Parathyroid adenoma (tissue), 2 donors: ENCODE measurements at regions not wholly inside any gene's neighbourhood (a gene's known extent, or its start where the extent isn't known, plus 50 kb on each side); places are given as distances from the start of the nearest gene placed in this dataset.
A peak's percentile ranks its signal among the peaks of the same experiment; 100 is the strongest.
"Not testable (repeated sequence)": the region's sequence is repeated elsewhere in the genome, so short reads cannot be mapped to it uniquely, and the experiment has no call there.

Source experiments
- H2AFZ ChIP-seq: fragments of 300-600 bp; sonication (generic); one replicate; pipeline ENCODE4 v1.7.0; 2017; ENCODE audit warnings: antibody characterized with exemption, mild to moderate bottlenecking
- H3K27ac ChIP-seq: fragments of 300-600 bp; sonication (generic); one replicate; pipeline ENCODE4 v1.7.0; 2017
- H3K27me3 ChIP-seq: fragments of 300-600 bp; sonication (generic); one replicate; pipeline ENCODE4 v1.7.0; 2017; ENCODE audit warnings: low read length; ENCODE audit not compliant: control insufficient read depth, insufficient read depth
- H3K36me3 ChIP-seq: fragments of 300-600 bp; sonication (generic); one replicate; pipeline ENCODE4 v1.7.0; 2017; ENCODE audit warnings: low read length; ENCODE audit not compliant: control insufficient read depth, insufficient read depth
- H3K4me1 ChIP-seq: fragments of 300-600 bp; sonication (generic); one replicate; pipeline ENCODE4 v1.7.0; 2017; ENCODE audit warnings: control low read depth
- H3K4me2 ChIP-seq: fragments of 300-600 bp; sonication (generic); one replicate; pipeline ENCODE4 v1.7.0; 2017; ENCODE audit warnings: low read length
- H3K4me3 ChIP-seq: fragments of 300-600 bp; sonication (generic); one replicate; pipeline ENCODE4 v1.7.0; 2017; ENCODE audit warnings: low read depth, low read length
- H3K79me2 ChIP-seq: fragments of 300-600 bp; sonication (generic); one replicate; pipeline ENCODE4 v1.7.0; 2017; ENCODE audit warnings: control low read depth
- H3K9ac ChIP-seq: fragments of 300-600 bp; sonication (generic); one replicate; pipeline ENCODE4 v1.7.0; 2017; ENCODE audit warnings: mild to moderate bottlenecking
- H3K9me3 ChIP-seq: fragments of 300-600 bp; sonication (generic); one replicate; pipeline ENCODE4 v1.7.0; 2017; ENCODE audit warnings: low read length; ENCODE audit not compliant: control insufficient read depth
- TF ChIP-seq, protein P1 (sequence below): fragments of 300-600 bp; sonication (generic); IDR thresholded peaks from one replicate; pipeline ENCODE4 v1.7.0; 2017; ENCODE audit warnings: antibody characterized with exemption, mild to moderate bottlenecking
- donor health status: primary hyperparathyroidism.

DNA sequence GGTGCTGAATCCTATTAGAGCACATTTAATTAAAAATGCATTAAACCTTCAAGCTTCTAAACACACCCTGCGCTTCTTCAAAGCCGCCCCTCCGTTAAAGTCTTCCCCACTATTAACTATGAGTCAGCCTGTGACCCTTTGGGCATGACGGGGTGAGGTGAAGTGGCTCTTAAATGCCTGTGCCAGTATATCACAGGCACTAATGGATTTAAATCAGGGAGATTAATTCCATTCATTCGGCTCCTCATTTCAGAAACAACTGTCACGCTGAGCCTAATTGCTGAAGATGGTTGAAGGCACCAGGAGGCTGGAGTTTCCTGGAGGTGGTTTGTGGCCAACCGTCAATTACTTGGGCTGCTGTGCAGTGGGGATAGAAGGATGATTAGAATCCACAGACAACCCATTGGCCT is 192.6 kb upstream of the MSX2 start:
- Histone ChIP-seq H3K4me2 (no peak overlapping the region), H2AFZ (peak overlapping the region; percentile 6), H3K27ac (peak overlapping the region; percentile 85), H3K4me3 (no peak overlapping the region), H3K36me3 (no peaks in the 10 kb centered on the region), H3K4me1 (peaks cover 22% of the 10 kb centered on the region), H3K9ac (no peak overlapping the region), H3K27me3 (no peaks in the 10 kb centered on the region), H3K79me2 (no peaks in the 10 kb centered on the region), H3K9me3 (no peaks in the 10 kb centered on the region)
- TF ChIP-seq, protein P1, sequence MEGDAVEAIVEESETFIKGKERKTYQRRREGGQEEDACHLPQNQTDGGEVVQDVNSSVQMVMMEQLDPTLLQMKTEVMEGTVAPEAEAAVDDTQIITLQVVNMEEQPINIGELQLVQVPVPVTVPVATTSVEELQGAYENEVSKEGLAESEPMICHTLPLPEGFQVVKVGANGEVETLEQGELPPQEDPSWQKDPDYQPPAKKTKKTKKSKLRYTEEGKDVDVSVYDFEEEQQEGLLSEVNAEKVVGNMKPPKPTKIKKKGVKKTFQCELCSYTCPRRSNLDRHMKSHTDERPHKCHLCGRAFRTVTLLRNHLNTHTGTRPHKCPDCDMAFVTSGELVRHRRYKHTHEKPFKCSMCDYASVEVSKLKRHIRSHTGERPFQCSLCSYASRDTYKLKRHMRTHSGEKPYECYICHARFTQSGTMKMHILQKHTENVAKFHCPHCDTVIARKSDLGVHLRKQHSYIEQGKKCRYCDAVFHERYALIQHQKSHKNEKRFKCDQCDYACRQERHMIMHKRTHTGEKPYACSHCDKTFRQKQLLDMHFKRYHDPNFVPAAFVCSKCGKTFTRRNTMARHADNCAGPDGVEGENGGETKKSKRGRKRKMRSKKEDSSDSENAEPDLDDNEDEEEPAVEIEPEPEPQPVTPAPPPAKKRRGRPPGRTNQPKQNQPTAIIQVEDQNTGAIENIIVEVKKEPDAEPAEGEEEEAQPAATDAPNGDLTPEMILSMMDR: no peak

DNA sequence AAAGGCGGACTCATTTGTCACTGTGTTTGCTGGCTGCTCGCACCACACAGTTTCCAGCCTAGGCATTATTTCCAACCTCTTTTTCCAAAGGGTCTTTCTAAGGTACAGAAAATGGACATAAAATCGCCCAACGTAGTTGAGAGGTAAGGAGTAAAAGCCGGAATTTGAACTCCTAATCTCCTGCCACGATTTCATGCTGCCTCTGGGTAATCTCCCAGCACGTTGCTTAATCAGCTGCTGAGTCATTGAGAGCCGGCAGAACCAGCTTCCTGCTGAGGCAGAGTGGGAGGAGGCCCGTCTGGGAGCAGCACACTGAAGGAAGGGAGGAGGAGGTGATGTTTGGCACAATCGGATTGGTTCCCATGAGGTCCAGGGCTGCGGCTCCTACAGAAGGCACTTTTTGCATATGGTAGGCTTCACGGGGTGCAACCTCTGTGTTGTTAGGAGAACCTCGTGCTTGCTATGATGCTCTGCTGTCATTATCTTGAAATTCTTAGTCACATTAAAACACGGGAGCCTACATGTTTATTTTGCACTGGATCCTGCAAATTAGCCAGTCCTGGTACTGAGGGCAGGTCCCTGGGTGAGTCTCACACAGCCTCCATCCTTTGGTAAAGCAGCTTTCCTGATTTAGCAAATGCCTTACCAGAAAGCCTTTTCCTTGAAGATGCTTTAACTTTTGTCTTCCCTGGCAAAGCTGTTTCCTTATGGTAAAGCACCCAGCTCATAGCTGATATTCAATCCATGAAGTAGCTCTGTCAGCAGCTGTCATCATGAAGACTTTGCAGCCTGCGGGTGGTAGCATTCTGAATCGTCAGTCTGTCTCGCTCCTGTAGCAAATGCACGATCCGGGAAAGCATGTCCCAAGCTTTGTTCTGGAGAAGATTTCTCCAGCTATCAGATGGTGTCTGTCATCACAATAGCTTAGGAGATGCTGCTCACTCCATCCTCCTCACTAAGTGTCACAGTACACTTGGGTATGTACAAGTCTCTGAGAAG is 191.6 kb upstream of the MSX2 start:
- Histone ChIP-seq H3K4me2 (peak overlapping the region; percentile 32), H3K9ac (no peak overlapping the region), H3K9me3 (no peaks in the 10 kb centered on the region), H3K4me3 (no peak overlapping the region), H3K27ac (peak overlapping the region; percentile 85), H3K36me3 (no peaks in the 10 kb centered on the region), H3K79me2 (no peaks in the 10 kb centered on the region), H3K4me1 (peaks cover 22% of the 10 kb centered on the region), H3K27me3 (no peaks in the 10 kb centered on the region), H2AFZ (peak overlapping the region; percentile 6)
- TF ChIP-seq, protein P1: no peak

DNA sequence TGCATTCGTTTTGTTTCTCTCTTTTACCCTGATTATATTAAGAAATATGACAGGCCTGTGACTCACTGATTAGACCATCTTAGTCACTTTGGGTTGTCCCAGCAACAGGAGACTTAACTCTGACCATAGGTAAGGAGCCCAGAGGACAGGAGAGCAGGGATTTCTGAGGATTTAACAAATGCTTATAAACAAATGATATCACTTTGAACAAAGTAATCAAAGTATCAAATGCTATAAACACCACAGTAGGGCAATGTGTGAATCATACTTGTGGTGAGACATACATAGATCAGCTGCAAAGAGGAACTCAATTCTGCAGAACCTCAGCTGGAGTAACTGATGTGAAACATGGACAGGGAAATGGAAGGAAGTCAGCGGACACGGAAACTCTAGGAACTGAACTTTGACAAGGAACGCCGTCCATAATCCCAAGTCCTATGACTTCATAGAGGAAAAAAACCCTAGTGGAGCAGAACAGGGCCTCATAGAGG is 190.6 kb upstream of the MSX2 start:
- H3K9ac ChIP-seq: no peak overlapping the region
- peak overlapping the region; percentile 85 for H3K27ac ChIP-seq
- TF ChIP-seq, protein P1: no peak
- H3K36me3 ChIP-seq: no peaks in the 10 kb centered on the region
- no peaks in the 10 kb centered on the region for H3K27me3 ChIP-seq
- no peaks in the 10 kb centered on the region for H3K9me3 ChIP-seq
- H3K4me3 ChIP-seq: no peak overlapping the region
- H3K4me1 ChIP-seq: peaks cover 22% of the 10 kb centered on the region
- no peak overlapping the region for H3K4me2 ChIP-seq
- H2AFZ ChIP-seq: peak overlapping the region; percentile 6
- H3K79me2 ChIP-seq: no peaks in the 10 kb centered on the region

DNA sequence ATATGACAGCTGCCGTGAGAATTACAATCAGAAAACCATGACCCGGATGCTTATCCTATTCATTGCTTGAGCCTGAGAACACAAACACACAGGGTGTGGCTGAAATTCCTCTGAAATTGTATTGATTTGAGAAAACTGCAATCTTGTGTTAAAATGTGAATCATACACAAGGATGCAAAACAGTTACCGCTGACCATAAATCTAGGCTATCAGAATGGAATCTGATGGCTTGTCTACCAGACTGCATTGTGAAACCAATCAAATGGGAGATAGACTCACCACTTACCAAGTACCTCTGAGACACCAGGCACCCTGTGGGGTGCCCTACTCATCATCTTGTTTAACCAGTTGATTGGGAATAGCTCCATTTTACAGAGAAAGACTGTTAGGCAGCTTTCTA is 188.7 kb upstream of the MSX2 start:
- Histone ChIP-seq H3K36me3 (no peaks in the 10 kb centered on the region), H2AFZ (no peak overlapping the region), H3K4me2 (no peak overlapping the region), H3K79me2 (no peaks in the 10 kb centered on the region), H3K4me3 (no peak overlapping the region), H3K4me1 (peaks cover 22% of the 10 kb centered on the region), H3K27ac (no peak overlapping the region), H3K9ac (no peak overlapping the region), H3K27me3 (no peaks in the 10 kb centered on the region), H3K9me3 (no peaks in the 10 kb centered on the region)
- TF ChIP-seq, protein P1: no peak

DNA sequence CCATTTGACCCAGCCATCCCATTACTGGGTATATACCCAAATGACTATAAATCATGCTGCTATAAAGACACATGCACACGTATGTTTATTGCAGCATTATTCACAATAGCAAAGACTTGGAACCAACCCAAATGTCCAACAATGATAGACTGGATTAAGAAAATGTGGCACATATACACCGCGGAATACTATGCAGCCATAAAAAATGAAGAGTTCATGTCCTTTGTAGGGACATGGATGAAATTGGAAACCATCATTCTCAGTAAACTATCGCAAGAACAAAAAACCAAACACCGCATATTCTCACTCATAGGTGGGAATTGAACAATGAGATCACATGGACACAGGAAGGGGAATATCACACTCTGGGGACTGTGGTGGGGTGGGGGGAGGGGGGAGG is 184.6 kb upstream of the MSX2 start:
- not testable (repeated sequence) for H3K4me2 ChIP-seq, H3K9ac ChIP-seq, H2AFZ ChIP-seq, H3K27me3 ChIP-seq, H3K79me2 ChIP-seq, H3K4me3 ChIP-seq, H3K36me3 ChIP-seq, H3K9me3 ChIP-seq, H3K4me1 ChIP-seq, H3K27ac ChIP-seq
